Vagina (tissue), 2 donors: ENCODE measurements at regions not wholly inside any gene's neighbourhood (a gene's known extent, or its start where the extent isn't known, plus 50 kb on each side); places are given as distances from the start of the nearest gene placed in this dataset.

Experiments used
- CTCF ChIP-seq, 3 experiments: fragments of 450-650 bp in 2 of 3; fragments of 200-600 bp in 1 of 3; sonication (generic) in 1 of 3; IDR thresholded peaks; one replicate each; pipeline ENCODE4 v1.5.1; 2017 to 2019; ENCODE audit warnings: antibody characterized with exemption in 3 of 3, mild to moderate bottlenecking in 2 of 3, moderate library complexity in 2 of 3
- POLR2A ChIP-seq, 2 donors: fragments of 450-650 bp; IDR thresholded peaks; one replicate each; pipeline ENCODE4 v1.6.1; 2017; ENCODE audit warnings: antibody characterized with exemption in 2 of 2, mild to moderate bottlenecking in 2 of 2, moderate library complexity in 2 of 2
- POLR2AphosphoS5 ChIP-seq, 2 donors: sonication (generic); formaldehyde crosslinking; IDR thresholded peaks; one replicate each; pipeline ENCODE4 v1.9.0; 2017; ENCODE audit warnings: antibody characterized with exemption in 2 of 2, mild to moderate bottlenecking in 2 of 2, low read depth in 1 of 2; ENCODE audit not compliant: insufficient read depth in 1 of 2

GRCh38 chr10:120710076-120710475 lies 141.1 kb upstream of the WDR11 start:
- TF ChIP-seq CTCF (IDR thresholded peaks at IDR 0.05) (no peak), POLR2AphosphoS5 (IDR thresholded peaks at IDR 0.05; ENCODE audit: insufficient read depth in 1 of 2, low read depth in 1 of 2) (no peak), POLR2A (IDR thresholded peaks at IDR 0.05) (no peak)
